Right renal cortex interstitium (tissue), 3 donors: ENCODE measurements at regions not wholly inside any gene's neighbourhood (a gene's known extent, or its start where the extent isn't known, plus 50 kb on each side); places are given as distances from the start of the nearest gene placed in this dataset.

Source experiments
- DNase-seq, 3 donors: peaks; one replicate each; pipeline ENCODE4 v3.0.0-alpha.2; 2013; ENCODE audit warnings: low read depth in 3 of 3, low spot score in 2 of 3

DNA sequence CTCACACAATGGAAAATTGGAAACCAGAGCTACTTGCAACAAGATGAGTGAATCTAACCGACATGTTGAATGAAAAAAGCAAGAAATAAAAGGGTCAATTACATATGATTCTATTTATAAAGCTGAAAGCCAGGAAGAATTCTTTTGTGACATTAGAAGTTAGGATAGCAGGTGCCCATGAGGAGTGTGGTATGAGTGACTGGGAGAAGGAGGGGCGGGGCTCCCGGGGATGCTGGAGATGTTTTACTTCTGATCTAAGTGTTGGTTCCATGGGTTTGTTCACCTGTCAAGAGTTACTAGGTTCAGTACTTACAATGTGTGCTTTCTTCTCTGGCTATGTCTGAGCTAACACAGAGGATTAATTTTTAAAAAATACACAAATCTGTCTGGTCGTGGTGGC, 60.8 kb downstream of the NSMCE3 start:
- no peak for DNase-seq

DNA sequence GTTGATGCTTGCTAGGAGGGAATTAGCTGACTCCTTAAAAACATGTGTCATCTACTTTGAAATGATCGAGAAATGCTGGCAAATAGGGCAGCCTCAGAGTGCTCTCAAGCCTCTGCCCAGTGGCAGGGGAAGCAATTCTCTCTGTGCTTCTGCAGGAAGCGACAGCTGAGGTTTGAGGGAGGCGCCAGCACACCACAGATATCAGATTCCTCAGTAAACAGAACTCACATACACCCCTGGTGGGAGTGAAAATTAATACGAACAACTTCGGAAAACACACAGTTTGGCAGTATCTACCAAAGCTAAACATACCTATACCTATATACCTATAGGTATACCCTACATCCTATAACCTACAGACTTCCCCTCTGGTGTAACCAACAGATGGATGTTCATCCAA, 61.3 kb downstream of the NSMCE3 start:
- DNase-seq: peak in 1 of 3 donors; percentile 50

DNA sequence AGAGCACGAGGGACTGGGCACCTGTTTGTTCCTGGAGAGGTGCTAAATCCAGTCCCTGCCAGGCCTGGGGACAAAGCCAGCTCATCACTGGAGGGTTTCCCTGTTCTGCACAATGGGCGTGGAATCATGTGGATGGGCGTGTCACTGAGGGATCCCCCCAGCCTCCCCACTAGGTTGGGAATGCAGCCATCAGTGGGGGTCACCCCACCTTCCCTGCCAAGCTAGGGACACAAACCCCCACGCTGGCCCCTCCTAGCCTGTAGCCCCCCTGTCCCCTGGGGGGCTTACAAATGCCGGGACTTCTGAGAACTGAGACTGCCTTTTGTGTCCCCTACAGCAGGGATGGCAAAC, 61.9 kb downstream of the NSMCE3 start:
- no peak for DNase-seq

DNA sequence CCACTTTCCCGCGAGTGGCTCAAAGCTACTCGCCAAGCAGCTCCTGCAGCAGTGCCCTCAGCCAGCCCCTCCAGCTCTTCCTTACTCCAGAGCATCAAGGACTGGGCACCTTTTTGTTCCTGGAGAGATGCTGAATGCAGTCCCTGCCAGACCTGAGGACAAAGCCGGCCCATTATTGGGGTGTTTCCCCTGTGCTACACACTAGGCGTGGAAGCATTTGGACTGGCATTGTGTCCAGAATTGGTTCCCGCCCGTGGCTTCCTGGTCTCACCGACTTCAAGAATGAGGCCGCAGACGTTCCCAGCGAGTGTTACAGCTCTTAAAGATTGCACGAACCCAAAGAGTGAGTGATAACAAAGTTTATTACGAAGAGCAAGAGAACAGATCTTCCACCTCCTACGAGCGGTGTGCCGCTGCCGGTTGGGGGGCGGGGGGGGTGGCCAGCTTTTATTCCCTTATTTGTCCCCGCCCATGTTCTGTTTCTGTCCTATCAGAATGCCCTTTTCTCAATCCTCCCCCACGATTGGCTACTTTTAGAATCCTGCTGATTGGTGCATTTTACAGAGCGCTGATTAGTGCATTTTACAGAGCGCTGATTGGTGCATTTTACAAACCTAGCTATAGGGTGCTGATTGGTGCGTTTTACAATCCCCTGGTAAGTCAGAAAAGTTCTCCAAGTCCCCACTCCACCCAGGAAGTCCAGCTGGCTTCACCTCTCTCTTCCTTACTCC, 62.4 kb downstream of the NSMCE3 start:
- no peak for DNase-seq

DNA sequence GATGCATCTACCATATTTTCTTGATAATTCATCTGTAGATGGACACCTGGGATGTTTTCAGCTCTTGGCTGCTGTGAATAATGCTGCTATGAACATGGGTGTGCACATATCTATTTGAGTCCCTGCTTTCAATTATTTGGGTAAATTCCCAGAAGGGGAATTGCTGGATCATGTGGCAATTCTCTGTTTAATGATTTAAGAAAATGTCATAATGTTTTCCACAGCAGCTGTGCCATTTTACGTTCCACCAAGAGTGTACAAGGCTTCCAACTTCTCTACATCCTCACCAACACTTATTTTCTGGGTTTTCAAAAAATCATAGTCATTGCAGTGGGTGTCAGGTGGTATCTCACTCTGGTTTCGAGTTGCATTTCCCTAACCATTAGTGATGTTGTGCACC, 64.4 kb downstream of the NSMCE3 start:
- DNase-seq: no peak

DNA sequence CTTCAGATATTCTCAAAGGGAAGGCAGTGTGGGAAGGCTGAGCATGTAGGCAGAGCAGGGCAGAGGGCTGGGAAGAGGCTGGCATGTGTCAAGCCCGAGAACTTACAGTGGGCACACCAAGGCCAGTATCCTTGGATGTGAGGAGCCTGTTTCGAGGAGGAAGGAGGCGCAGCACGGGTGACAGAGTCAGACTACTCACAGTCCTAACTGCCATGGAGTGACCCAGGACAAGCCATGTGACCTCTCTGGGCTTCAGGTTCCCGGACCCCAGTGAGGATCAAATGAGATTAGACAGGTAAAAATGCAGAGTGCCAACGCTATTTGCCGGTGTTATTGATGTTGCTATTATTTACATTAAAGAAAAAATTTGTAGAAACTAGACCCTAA, 65.3 kb downstream of the NSMCE3 start:
- DNase-seq: no peak

DNA sequence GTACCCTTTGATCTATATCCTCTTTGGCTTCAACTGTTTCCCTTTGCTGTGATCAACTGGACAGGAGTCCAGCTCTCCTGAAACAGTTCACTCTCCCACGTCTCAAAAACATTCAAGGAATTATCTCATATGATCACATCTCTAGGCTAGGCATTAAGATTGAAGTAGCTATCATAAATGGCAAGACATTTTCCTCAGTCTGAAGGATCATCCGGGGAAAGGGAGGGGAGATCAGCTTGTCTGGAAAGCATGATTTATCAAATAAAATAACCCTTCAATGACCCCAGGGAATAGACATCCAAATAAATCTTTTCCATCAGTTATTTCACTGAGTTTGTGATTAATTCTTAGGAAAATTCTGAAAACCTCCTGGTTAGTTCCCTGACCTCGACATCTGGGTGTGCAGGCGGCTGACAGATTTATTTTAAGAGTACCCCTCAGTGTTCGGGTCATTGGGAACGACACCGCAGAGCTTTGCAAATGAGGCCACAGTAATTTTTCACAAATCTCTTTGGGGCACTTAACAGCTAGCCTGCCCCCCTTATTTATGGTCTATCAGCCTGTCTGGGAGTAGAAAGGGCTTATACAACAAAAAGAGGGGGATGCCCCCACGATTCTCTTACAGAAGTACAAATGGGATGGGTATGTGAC, 65.8 kb downstream of the NSMCE3 start:
- DNase-seq: no peak

DNA sequence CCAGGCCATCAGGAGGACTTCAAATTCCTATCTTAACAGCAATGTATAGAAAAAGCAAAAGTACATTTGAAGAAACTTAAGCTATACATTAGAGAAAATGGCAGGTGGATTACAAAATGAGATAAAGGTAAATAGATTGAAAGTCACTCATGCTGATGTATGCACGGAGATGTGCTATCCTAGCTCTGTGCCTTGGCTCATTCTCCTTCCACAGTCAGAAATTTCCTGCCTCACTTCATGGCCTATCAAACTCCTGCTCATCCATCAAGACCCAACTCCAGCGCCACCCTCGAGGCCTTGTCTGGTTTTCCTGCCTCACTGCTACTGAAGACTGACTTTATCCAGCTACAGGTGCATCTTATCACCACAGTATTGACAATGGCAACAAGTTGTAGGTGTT, 72.9 kb downstream of the NSMCE3 start:
- DNase-seq: no peak

DNA sequence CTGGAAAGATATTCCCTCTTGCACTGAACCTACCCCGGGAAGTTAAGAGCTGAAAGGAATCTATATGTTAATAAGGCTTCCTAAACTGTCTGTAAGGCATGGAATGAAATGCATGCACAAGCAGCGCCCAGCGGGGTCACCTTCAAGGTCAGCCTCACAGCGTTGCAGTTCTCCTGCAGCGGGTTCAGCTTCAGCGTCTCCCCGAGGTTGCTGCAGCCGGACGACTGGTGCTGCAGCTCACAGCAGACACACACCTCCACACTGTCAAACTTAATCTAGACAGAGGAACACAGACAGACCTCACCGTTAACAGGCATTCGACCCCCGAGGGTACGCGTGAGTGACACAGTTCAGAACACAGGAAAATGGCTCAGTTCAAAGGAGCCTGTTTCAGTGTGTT, 73.3 kb downstream of the NSMCE3 start:
- DNase-seq: no peak

DNA sequence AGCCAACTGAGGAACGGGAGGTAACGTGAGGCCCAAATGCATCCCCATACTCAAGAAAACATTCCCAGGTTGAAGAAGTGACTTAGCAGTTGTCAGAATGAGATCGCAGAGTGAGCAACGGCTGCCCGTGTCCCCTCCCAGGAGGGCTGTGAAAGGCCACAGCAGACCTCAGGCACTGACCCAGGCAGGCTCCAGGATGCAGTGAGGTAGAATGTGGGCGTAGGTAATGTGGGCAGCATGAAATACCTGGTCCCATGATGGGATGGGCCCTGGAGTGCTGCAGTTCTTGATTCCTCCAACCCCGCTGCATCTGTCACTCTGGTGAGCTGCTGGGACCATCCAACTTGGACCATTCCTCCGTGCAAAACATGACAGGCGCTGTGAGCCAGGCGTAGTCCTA, 74.8 kb downstream of the NSMCE3 start:
- DNase-seq: no peak

DNA sequence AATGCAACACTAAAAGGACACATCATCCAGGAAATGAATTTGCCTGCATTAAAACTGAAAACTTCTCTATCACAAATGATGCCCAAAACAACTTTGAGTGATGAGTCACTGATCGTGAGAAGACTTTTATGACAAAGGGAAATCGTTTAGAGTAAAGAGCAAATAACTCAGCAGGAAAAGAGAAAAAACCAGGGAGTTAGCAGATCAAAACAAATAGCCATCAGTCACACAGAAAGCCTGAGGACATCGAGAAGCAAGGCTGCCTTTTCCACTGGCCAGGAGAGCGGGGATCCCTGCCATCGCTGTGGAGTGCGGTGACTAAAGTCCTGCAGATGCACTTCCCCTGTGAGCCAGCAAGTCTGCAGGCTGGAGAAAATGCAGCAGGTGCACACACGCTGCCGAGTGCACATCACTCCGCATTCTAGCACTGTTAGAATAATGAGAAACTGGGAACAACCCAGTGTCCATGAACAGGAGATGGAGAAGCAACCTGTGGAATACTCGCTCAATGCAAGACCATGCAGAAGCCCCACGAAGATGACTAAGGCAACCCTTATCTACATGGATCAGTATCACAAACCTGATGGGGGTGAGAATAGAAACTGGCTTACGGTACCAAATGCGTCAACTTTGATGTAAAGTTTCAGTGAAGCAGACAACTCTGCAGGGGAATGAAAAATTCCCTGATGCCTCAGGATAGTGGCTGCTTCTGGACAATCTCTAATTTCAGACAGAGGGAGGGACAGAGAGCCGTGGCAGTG, 86.4 kb downstream of the NSMCE3 start:
- no peak for DNase-seq

DNA sequence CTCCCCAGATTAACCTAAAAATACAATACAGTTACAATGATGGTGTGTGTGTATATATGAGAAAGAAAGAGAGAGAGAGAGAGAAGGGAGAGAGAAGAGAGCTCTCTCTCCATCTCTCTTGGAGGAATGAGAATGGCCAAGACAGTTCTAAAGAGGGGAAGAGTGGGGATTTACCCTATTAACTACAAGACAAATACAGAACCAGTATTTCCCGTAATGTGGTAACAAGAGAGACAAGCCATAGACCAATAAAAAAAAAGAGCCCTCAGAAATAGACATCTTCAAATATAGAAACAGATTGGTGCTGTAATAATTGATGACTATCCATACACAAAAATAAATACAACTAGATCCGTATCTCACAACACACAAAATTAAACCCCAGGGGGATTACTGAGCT, 87.0 kb downstream of the NSMCE3 start:
- no peak for DNase-seq

DNA sequence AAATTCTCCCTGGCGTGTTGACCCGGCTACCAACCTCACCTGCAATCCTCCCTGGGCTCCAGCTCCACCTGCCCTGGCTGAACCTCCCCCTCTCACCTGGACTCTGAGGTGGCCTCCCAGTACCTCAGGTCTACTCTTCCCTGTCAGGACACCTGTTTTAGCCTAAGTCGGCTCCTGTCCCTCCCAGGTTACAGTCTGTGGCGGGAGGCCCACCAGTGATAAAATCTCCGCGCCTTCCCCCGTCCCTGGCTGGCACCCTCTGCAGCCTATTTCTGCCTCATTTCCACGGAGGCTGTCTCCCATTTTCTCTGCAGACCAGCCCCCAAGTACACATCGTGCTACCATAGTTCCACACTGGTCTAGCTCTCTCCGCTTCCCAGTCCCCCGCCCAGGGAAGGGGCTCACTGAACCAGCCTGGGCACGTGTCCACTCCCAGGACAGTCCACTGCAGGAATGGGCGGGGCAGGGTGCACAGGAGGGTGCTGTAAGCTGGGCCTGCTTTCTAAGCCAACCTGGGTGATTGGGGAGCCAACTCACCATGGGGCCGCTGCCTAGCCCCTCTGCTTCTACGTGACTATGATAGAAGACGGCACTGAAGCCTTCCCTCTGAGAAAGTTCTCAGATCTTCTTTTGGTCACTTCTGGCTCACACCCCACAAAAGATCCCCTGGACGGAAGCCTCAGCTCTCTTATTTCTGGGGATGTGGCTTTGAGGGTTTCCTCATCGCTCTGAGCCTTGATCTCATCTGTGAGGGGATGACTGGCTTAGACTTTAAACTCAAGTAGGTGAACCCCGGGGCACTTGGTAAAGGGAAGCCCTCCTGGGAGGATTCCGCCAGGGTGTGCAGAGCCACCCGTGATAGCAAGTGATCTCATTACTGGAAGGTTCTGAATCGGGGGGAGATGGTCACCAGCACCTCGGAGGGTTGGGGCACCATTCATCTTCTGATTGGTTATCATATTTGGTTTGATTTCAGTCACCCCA, 96.6 kb downstream of the NSMCE3 start:
- DNase-seq: no peak

DNA sequence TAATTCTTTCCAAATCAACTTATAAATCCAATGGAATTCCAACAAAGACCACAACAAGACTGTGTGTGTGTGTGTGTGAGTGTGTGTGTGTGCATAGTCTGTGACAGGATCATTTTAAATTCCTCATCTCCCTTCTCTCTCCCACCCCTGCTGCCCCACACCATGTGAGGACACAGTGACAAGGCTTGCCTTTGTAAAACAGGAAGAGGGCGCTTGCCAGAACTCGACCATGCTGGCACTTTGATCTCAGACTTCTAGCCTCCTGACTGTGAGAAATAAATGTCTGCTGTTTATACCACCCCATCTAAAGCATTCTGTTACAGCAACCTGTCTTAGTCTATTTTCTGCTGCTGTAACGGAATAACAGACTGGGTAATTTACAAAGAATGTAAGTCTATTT, 99.1 kb downstream of the NSMCE3 start:
- DNase-seq: no peak
